K562 (cell line): ENCODE measurements at regions not wholly inside any gene's neighbourhood (a gene's known extent, or its start where the extent isn't known, plus 50 kb on each side); places are given as distances from the start of the nearest gene placed in this dataset.

ENCODE experiments used
- HMGXB4 ChIP-seq: sonication (generic); formaldehyde crosslinking; IDR thresholded peaks from 2 replicates; pipeline ENCODE4 v1.8.1; 2023; ENCODE audit warnings: mild to moderate bottlenecking, missing genetic modification reagents
- PML ChIP-seq: IDR thresholded peaks from 2 replicates; pipeline ENCODE4 v1.6.1; 2012; ENCODE audit warnings: low read length, inconsistent platforms
- POLR2AphosphoS2 ChIP-seq: IDR thresholded peaks from 2 replicates; pipeline ENCODE4 v1.6.1; 2012; ENCODE audit warnings: low read length, improper control_type of control experiment
- RBM34 ChIP-seq: fragments of 200-400 bp; formaldehyde crosslinking; IDR thresholded peaks from 2 replicates; pipeline ENCODE4 v1.6.1; 2018; ENCODE audit warnings: low read length, borderline replicate concordance; ENCODE audit not compliant: insufficient read depth
- REST ChIP-seq, 2 experiments: fragments of 450-650 bp; formaldehyde crosslinking in 1 of 2; IDR thresholded peaks; 2 replicates each; pipeline versions ENCODE4 v1.4.0 to v1.6.1; 2014 to 2020; ENCODE audit warnings: mild to moderate bottlenecking in 2 of 2, borderline replicate concordance in 1 of 2, low read depth in 1 of 2
- ZFP91 ChIP-seq: sonication (generic); formaldehyde crosslinking; IDR thresholded peaks from 2 replicates; pipeline ENCODE4 v1.8.0; 2022; ENCODE audit warnings: mild to moderate bottlenecking, missing genetic modification reagents
- ZNF780A ChIP-seq: fragments of 250-450 bp; sonication (Bioruptor Pico); IDR thresholded peaks from 2 replicates; pipeline ENCODE4 v1.5.0; 2021; ENCODE audit warnings: mild to moderate bottlenecking
- TF ChIP-seq, protein P1 (sequence below): fragments of 250-450 bp; sonication (Bioruptor Pico); IDR thresholded peaks from 2 replicates; pipeline ENCODE4 v1.8.0; 2021; ENCODE audit warnings: mild to moderate bottlenecking, moderate library complexity
- TF ChIP-seq, protein P2 (sequence below): fragments of 450-650 bp; formaldehyde crosslinking; IDR thresholded peaks from 2 replicates; pipeline ENCODE4 v1.4.0; 2020; ENCODE audit warnings: mild to moderate bottlenecking, moderate library complexity

- TF ChIP-seq REST (IDR thresholded peaks at IDR 0.05; ENCODE audit: borderline replicate concordance) (no peak), REST (CRISPR knock-in tag; IDR thresholded peaks at IDR 0.05; ENCODE audit: low read depth) (no peak), PML (no peak), RBM34 (no peak), HMGXB4 (CRISPR knock-in tag) (no peak), ZNF780A (CRISPR knock-in tag) (no peak), ZFP91 (CRISPR knock-in tag) (no peak), POLR2AphosphoS2 (no peak)
- TF ChIP-seq, protein P1, sequence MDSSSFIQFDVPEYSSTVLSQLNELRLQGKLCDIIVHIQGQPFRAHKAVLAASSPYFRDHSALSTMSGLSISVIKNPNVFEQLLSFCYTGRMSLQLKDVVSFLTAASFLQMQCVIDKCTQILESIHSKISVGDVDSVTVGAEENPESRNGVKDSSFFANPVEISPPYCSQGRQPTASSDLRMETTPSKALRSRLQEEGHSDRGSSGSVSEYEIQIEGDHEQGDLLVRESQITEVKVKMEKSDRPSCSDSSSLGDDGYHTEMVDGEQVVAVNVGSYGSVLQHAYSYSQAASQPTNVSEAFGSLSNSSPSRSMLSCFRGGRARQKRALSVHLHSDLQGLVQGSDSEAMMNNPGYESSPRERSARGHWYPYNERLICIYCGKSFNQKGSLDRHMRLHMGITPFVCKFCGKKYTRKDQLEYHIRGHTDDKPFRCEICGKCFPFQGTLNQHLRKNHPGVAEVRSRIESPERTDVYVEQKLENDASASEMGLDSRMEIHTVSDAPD: no peak
- TF ChIP-seq, protein P2, sequence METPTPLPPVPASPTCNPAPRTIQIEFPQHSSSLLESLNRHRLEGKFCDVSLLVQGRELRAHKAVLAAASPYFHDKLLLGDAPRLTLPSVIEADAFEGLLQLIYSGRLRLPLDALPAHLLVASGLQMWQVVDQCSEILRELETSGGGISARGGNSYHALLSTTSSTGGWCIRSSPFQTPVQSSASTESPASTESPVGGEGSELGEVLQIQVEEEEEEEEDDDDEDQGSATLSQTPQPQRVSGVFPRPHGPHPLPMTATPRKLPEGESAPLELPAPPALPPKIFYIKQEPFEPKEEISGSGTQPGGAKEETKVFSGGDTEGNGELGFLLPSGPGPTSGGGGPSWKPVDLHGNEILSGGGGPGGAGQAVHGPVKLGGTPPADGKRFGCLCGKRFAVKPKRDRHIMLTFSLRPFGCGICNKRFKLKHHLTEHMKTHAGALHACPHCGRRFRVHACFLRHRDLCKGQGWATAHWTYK: no peak
Measured at GRCh38 chr6:14274016-14274415, 156.4 kb downstream of the CD83 start (continued).
